GM12873 (cell line): ENCODE measurements at regions not wholly inside any gene's neighbourhood (a gene's known extent, or its start where the extent isn't known, plus 50 kb on each side); places are given as distances from the start of the nearest gene placed in this dataset.

Source experiments
- TF ChIP-seq, protein P1 (sequence below): IDR thresholded peaks from 2 replicates; pipeline ENCODE4 v1.5.1; 2012; ENCODE audit warnings: low read depth, mild to moderate bottlenecking, moderate library complexity, low read length, control low read depth; ENCODE audit not compliant: insufficient read depth; ENCODE audit errors: missing control alignments

GRCh38 chr10:83957168-83957947 lies 182.0 kb upstream of the GHITM start:
- TF ChIP-seq, protein P1, sequence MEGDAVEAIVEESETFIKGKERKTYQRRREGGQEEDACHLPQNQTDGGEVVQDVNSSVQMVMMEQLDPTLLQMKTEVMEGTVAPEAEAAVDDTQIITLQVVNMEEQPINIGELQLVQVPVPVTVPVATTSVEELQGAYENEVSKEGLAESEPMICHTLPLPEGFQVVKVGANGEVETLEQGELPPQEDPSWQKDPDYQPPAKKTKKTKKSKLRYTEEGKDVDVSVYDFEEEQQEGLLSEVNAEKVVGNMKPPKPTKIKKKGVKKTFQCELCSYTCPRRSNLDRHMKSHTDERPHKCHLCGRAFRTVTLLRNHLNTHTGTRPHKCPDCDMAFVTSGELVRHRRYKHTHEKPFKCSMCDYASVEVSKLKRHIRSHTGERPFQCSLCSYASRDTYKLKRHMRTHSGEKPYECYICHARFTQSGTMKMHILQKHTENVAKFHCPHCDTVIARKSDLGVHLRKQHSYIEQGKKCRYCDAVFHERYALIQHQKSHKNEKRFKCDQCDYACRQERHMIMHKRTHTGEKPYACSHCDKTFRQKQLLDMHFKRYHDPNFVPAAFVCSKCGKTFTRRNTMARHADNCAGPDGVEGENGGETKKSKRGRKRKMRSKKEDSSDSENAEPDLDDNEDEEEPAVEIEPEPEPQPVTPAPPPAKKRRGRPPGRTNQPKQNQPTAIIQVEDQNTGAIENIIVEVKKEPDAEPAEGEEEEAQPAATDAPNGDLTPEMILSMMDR = no peak

GRCh38 chr10:83959328-83959727 lies 180.0 kb upstream of the GHITM start:
- TF ChIP-seq, protein P1 = no peak

- TF ChIP-seq, protein P1 = no peak
Observed at GRCh38 chr10:83960125-83960524, 179.2 kb upstream of the GHITM start.

GRCh38 chr10:83961620-83962019 lies 177.7 kb upstream of the GHITM start:
- TF ChIP-seq, protein P1 = no peak

DNA sequence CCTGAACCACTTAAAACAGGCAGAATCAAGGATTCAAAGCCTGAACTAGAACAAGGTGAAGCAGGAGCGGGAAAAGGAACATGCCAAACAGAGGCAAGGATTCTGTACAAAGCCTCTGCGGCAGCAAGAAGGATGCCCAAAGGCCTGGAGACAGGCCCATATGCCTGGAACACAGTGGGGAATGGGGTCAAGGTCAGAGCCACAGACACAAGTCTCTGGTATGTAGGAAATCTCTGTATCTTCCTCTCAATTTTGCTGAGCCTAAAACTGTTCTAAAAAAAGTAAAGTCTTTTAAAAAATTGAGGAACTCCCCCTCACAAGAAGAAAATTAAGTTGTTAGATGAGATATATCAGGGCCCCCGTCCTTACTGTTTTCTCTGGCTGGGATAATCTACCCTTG lies 175.9 kb upstream of the GHITM start:
- TF ChIP-seq, protein P1 = no peak

GRCh38 chr10:83965473-83965872 lies 173.8 kb upstream of the GHITM start:
- TF ChIP-seq, protein P1 = no peak

- TF ChIP-seq, protein P1 = no peak
Observed at GRCh38 chr10:83968052-83968451, 171.3 kb upstream of the GHITM start.
